HepG2 (cell line): ENCODE measurements at regions not wholly inside any gene's neighbourhood (a gene's known extent, or its start where the extent isn't known, plus 50 kb on each side); places are given as distances from the start of the nearest gene placed in this dataset.

Experiments used
- ARHGAP35 ChIP-seq: sonication (generic); formaldehyde crosslinking; IDR thresholded peaks from 2 replicates; pipeline ENCODE4 v1.9.0; 2022; ENCODE audit warnings: mild to moderate bottlenecking, inconsistent platforms, moderate library complexity, missing genetic modification reagents, borderline replicate concordance
- ATF1 ChIP-seq: IDR thresholded peaks from 2 replicates; pipeline ENCODE4 v1.6.1; 2016; ENCODE audit warnings: mild to moderate bottlenecking, control low read depth
- ATRX ChIP-seq: sonication (generic); formaldehyde crosslinking; IDR thresholded peaks from 2 replicates; pipeline ENCODE4 v1.4.0; 2020; ENCODE audit warnings: missing genetic modification reagents, borderline replicate concordance
- CHD2 ChIP-seq: IDR thresholded peaks from 2 replicates; pipeline ENCODE4 v1.6.1; 2011; ENCODE audit warnings: low read depth, low read length, improper control_type of control experiment
- EHMT2 ChIP-seq: fragments of 200-600 bp; sonication (generic); IDR thresholded peaks from 2 replicates; pipeline ENCODE4 v1.7.0; 2017; ENCODE audit warnings: antibody characterized with exemption, low read depth, low read length, borderline replicate concordance
- ETV5 ChIP-seq: IDR thresholded peaks from 2 replicates; pipeline ENCODE4 v1.6.1; 2018; ENCODE audit warnings: missing biosample characterization, missing genetic modification reagents, inconsistent platforms, borderline replicate concordance
- FLYWCH1 ChIP-seq: sonication (generic); formaldehyde crosslinking; IDR thresholded peaks from 2 replicates; pipeline ENCODE4 v1.8.1; 2023; ENCODE audit warnings: mild to moderate bottlenecking, missing genetic modification reagents
- FUBP1 ChIP-seq: sonication (generic); formaldehyde crosslinking; IDR thresholded peaks from 2 replicates; pipeline ENCODE4 v1.5.1; 2020; ENCODE audit warnings: missing genetic modification reagents, mild to moderate bottlenecking, borderline replicate concordance
- GABPA ChIP-seq, 2 experiments: IDR thresholded peaks; 2 replicates each; pipeline ENCODE4 v1.6.1; 2011 to 2016; ENCODE audit warnings: low read depth in 2 of 2, low read length in 1 of 2, missing biosample characterization in 1 of 2, missing genetic modification characterization in 1 of 2
- MED1 ChIP-seq: sonication (generic); formaldehyde crosslinking; IDR thresholded peaks from 2 replicates; pipeline ENCODE4 v1.4.0; 2020; ENCODE audit warnings: missing genetic modification reagents
- PHF8 ChIP-seq: sonication (generic); formaldehyde crosslinking; IDR thresholded peaks from 2 replicates; pipeline ENCODE4 v1.5.0; 2020; ENCODE audit warnings: missing genetic modification reagents
- POGZ ChIP-seq: sonication (generic); formaldehyde crosslinking; IDR thresholded peaks from 2 replicates; pipeline ENCODE4 v1.4.0; 2020; ENCODE audit warnings: mild to moderate bottlenecking, missing genetic modification reagents
- RAD21 ChIP-seq: fragments of 450-650 bp; formaldehyde crosslinking; IDR thresholded peaks from 2 replicates; pipeline ENCODE4 v1.5.0; 2020; ENCODE audit warnings: mild to moderate bottlenecking
- RXRB ChIP-seq: IDR thresholded peaks from 2 replicates; pipeline ENCODE4 v1.6.1; 2016; ENCODE audit warnings: borderline replicate concordance, missing genetic modification reagents, missing compliant biosample characterization
- SIN3A ChIP-seq: IDR thresholded peaks from 2 replicates; pipeline ENCODE4 v1.6.1; 2011; ENCODE audit warnings: low read depth, mild to moderate bottlenecking, control low read depth, low read length, borderline replicate concordance
- STAG1 ChIP-seq: sonication (generic); formaldehyde crosslinking; IDR thresholded peaks from 2 replicates; pipeline ENCODE4 v1.4.0; 2020; ENCODE audit warnings: missing genetic modification reagents
- YEATS4 ChIP-seq: sonication (generic); formaldehyde crosslinking; IDR thresholded peaks from 2 replicates; pipeline ENCODE4 v1.4.0; 2020; ENCODE audit warnings: missing genetic modification reagents, borderline replicate concordance
- ZNF333 ChIP-seq: sonication (generic); formaldehyde crosslinking; IDR thresholded peaks from 2 replicates; pipeline ENCODE4 v1.4.0; 2020; ENCODE audit warnings: mild to moderate bottlenecking, missing genetic modification reagents, borderline replicate concordance
- ZNF34 ChIP-seq: sonication (generic); formaldehyde crosslinking; IDR thresholded peaks from 2 replicates; pipeline ENCODE4 v1.4.0; 2020; ENCODE audit warnings: mild to moderate bottlenecking, missing genetic modification reagents, borderline replicate concordance
- ZNF564 ChIP-seq: sonication (generic); formaldehyde crosslinking; IDR thresholded peaks from 2 replicates; pipeline ENCODE4 v1.8.1; 2023; ENCODE audit warnings: mild to moderate bottlenecking, missing genetic modification reagents
- ZNF629 ChIP-seq: sonication (generic); formaldehyde crosslinking; conservative IDR thresholded peaks from 2 replicates; pipeline ENCODE4 v1.5.0; 2020; ENCODE audit warnings: missing genetic modification reagents
- ZNF772 ChIP-seq: sonication (generic); formaldehyde crosslinking; IDR thresholded peaks from 2 replicates; pipeline ENCODE4 v1.5.0; 2020; ENCODE audit warnings: mild to moderate bottlenecking, missing genetic modification reagents
- ZSCAN21 ChIP-seq: sonication (generic); formaldehyde crosslinking; IDR thresholded peaks from 2 replicates; pipeline ENCODE4 v1.8.0; 2022; ENCODE audit warnings: mild to moderate bottlenecking, missing genetic modification reagents, moderate library complexity, borderline replicate concordance
- TF ChIP-seq, protein P1 (sequence below): sonication (generic); formaldehyde crosslinking; IDR thresholded peaks from 2 replicates; pipeline ENCODE4 v1.9.0; 2021; ENCODE audit warnings: missing genetic modification reagents, mild to moderate bottlenecking, borderline replicate concordance
- TF ChIP-seq, protein P2 (sequence below), 2 experiments: IDR thresholded peaks; 2 replicates each; pipeline ENCODE4 v1.6.1; 2011 to 2012; ENCODE audit warnings: low read length in 2 of 2, borderline replicate concordance in 1 of 2, low read depth in 1 of 2, mild to moderate bottlenecking in 1 of 2, moderate library complexity in 1 of 2

DNA sequence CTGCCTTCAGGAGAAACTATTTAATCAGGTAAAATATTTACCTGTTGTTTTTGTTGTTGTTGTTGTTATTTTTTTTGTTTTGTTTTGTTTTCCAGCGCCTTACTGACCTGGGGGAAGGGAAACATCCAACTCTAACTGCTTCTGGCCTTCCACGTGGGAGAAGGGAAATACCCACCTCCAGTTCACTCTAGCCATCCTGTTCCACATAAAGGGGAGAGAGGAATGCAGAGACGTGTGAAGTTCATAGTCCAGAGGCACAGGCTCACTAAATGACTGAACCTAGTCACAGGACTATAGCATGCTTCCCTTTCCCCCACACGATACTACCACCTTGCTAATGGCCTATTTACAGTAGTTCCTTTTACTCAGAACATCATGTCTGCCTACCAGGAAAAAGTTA, 72.4 kb upstream of the VSTM5 start (continued):
- TF ChIP-seq FUBP1 (CRISPR knock-in tag) (no peak), ARHGAP35 (CRISPR knock-in tag) (no peak), ZNF34 (CRISPR knock-in tag) (no peak), ZNF772 (CRISPR knock-in tag) (no peak), SIN3A (no peak), EHMT2 (peak; percentile 66; the same call in 1 of the 2 replicates), ZNF629 (CRISPR knock-in tag) (no peak), GABPA (IDR thresholded peaks at IDR 0.05; ENCODE audit: low read depth, low read length) (no peak), GABPA (CRISPR knock-in tag; IDR thresholded peaks at IDR 0.05; ENCODE audit: low read depth) (peak; percentile 57), ATRX (CRISPR knock-in tag) (no peak), ZNF333 (CRISPR knock-in tag) (no peak), RXRB (peak; percentile 72), ZNF564 (CRISPR knock-in tag) (no peak), FLYWCH1 (CRISPR knock-in tag) (no peak), RAD21 (CRISPR knock-in tag) (no peak), STAG1 (CRISPR knock-in tag) (no peak), ATF1 (CRISPR knock-in tag) (0 out of 2 replicates have a peak, but pooled peaks have one; percentile 38), ETV5 (CRISPR knock-in tag) (0 out of 2 replicates have a peak, but pooled peaks have one; percentile 20), ZSCAN21 (CRISPR knock-in tag) (no peak), CHD2 (no peak), PHF8 (CRISPR knock-in tag) (no peak), POGZ (no peak), YEATS4 (no peak), MED1 (CRISPR knock-in tag) (peak; percentile 69)
- TF ChIP-seq, protein P1, sequence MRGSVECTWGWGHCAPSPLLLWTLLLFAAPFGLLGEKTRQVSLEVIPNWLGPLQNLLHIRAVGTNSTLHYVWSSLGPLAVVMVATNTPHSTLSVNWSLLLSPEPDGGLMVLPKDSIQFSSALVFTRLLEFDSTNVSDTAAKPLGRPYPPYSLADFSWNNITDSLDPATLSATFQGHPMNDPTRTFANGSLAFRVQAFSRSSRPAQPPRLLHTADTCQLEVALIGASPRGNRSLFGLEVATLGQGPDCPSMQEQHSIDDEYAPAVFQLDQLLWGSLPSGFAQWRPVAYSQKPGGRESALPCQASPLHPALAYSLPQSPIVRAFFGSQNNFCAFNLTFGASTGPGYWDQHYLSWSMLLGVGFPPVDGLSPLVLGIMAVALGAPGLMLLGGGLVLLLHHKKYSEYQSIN (CRISPR knock-in tag), result no peak
- TF ChIP-seq, protein P2, sequence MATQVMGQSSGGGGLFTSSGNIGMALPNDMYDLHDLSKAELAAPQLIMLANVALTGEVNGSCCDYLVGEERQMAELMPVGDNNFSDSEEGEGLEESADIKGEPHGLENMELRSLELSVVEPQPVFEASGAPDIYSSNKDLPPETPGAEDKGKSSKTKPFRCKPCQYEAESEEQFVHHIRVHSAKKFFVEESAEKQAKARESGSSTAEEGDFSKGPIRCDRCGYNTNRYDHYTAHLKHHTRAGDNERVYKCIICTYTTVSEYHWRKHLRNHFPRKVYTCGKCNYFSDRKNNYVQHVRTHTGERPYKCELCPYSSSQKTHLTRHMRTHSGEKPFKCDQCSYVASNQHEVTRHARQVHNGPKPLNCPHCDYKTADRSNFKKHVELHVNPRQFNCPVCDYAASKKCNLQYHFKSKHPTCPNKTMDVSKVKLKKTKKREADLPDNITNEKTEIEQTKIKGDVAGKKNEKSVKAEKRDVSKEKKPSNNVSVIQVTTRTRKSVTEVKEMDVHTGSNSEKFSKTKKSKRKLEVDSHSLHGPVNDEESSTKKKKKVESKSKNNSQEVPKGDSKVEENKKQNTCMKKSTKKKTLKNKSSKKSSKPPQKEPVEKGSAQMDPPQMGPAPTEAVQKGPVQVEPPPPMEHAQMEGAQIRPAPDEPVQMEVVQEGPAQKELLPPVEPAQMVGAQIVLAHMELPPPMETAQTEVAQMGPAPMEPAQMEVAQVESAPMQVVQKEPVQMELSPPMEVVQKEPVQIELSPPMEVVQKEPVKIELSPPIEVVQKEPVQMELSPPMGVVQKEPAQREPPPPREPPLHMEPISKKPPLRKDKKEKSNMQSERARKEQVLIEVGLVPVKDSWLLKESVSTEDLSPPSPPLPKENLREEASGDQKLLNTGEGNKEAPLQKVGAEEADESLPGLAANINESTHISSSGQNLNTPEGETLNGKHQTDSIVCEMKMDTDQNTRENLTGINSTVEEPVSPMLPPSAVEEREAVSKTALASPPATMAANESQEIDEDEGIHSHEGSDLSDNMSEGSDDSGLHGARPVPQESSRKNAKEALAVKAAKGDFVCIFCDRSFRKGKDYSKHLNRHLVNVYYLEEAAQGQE (IDR thresholded peaks at IDR 0.05; ENCODE audit: borderline replicate concordance in 1 of 2, low read depth in 1 of 2, low read length in 2 of 2), result no peak
